Putamen (tissue), 1 donor: ENCODE measurements at regions not wholly inside any gene's neighbourhood (a gene's known extent, or its start where the extent isn't known, plus 50 kb on each side); places are given as distances from the start of the nearest gene placed in this dataset.
A peak's percentile ranks its signal among the peaks of the same experiment; 100 is the strongest.
"Not testable (repeated sequence)": the region's sequence is repeated elsewhere in the genome, so short reads cannot be mapped to it uniquely, and the experiment has no call there.

Experiments used
- DNase-seq: peaks from one replicate; pipeline ENCODE4 v3.0.0-alpha.2; 2016; ENCODE audit warnings: low spot score

DNA sequence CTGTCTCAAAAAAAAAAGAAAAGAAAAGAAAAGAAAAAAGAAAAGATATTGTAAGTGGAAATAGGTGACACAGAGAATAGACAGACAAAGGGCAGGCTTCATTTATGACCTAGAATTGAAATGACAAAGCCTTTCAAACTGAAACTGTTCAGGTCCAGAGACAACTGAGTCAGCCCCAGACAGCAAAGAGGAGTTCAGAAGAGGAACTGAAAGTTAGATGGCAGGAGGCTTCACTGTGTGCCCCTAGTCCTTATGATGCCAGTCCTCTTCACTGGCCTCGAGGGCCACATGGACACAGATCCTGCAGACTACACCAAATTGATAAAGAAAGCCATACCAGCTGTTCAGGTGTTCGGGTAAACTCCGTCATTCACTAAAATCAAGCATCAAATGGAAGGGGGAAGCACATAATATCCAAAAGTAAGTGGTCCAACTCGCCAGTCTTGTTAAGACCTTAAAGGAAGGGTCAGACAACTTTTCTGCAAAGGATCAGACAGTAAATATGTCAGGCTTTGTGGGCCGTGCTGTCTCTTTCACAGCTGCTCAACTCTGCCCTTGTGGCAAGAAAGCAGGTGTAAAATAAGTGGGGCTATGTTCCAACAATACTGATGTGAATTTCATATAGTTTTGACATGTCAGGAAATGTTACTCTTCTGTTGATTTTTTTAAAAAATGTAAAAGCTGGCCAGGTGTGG is 231.9 kb upstream of the MGAT5 start:
- no peak for DNase-seq

- DNase-seq = no peak
These were observed 230.0 kb upstream of the MGAT5 start for GRCh38 chr2:134023854-134024253.

DNA sequence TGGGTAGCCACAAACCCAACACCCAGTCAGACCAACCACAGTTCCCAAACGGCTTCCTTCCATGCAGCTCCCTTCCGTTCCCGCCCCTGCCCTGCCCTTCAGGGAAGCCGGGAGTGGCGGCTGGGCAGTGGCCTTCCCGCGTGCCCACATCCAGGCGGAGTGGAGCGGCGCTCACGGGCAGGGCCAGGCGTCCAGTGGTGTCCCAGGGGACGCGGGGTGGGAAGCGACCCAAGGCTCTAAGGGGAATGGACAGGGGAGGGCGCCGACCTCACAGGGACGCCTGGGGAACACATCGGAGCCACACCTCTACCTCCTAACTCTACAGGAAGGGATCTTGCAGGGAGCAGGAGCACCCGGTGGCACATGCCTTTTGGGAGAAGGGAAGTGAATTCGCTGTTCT is 225.9 kb upstream of the MGAT5 start:
- no peak for DNase-seq

DNA sequence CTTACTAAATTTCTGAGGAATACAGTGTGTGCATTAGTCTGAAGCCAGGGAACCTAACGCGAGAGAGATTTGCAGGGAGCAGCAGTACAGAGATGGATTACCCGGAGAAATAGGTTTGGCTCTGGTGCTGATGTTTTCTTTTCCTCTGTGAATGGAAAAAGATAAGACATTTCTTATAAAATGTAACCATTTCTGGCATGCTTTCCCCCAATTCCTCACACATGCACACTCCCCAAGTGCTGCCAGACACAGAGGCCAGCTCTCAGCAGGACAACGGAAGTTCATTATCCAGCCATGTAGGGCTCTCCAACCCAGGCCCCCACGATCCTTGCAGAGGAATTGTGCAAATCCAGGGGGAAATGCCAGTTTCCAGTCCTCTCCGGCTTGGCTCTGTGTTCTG is 224.5 kb upstream of the MGAT5 start:
- DNase-seq = no peak

- DNase-seq = no peak
These were observed 222.3 kb upstream of the MGAT5 start for GRCh38 chr2:134031539-134031938.

GRCh38 chr2:134035605-134036370 is 218.1 kb upstream of the MGAT5 start:
- DNase-seq = no peak

DNA sequence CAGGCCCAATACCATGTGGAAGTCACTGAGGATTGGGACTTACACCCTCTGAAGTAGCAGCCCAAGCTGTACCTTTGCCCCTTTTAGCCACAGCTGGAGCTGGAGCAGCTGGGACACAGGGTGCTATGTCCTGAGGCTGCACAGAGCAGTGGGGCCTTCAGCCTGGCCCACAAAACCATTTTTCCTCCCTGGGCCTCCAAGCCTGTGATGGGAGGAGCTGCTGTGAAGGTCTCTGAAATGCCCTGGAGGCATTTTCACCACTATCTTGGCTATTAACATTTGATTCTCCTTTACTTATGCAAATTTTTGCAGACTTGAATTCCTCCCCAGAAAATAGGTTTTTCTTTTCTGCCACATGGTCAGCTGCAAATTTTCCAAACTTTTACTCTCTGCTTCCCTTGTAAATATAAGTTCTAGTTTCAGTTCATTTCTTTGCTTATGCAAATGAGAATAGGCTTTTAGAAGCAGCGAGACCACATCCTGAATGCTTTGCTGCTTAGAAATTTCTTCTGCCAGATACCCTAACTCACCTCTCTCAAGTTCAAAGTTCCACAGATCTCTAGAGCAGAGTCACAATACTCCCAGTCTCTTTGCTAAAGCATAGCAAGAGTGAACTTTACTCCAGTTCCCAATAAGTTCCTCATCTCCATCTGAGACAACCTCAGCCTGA is 213.8 kb upstream of the MGAT5 start:
- DNase-seq = no peak

- DNase-seq = not testable (repeated sequence)
These were observed 213.2 kb upstream of the MGAT5 start for GRCh38 chr2:134040626-134041172.

DNA sequence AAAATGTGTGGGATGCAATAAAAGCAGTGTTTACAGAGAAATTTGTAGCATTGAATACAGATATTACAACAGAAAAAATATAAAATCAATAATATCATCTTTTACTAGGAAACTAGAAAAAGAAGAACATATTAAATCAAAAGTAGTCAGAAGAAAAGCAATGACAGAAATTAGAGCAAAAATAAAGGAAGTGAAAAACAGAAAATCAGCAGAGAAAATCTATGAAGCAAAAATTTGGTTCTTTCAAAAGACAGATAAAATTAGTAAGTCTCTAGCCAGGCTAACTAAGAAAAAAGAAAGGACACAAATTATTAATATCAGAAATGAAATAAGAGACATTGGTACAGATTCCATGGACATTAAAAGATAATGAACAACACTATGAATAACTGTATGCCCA is 212.0 kb upstream of the MGAT5 start:
- DNase-seq = no peak

DNA sequence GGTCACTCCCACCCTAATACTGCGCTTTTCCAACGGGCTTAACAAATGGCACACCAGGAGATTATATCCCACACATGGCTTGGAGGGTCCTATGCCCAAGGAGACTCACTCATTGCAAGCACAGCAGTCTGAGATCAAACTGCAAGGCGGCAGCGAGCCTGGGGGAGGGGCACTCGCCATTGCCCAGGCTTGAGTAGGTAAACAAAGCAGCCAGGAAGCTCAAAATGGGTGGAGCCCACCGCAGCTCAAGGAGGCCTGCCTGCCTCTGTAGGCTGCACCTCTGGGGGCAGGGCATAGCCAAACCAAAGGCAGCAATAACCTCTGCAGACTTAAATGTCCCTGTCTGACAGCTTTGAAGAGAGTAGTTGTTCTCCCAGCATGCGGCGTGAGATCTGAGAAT is 210.8 kb upstream of the MGAT5 start:
- DNase-seq = not testable (repeated sequence)

DNA sequence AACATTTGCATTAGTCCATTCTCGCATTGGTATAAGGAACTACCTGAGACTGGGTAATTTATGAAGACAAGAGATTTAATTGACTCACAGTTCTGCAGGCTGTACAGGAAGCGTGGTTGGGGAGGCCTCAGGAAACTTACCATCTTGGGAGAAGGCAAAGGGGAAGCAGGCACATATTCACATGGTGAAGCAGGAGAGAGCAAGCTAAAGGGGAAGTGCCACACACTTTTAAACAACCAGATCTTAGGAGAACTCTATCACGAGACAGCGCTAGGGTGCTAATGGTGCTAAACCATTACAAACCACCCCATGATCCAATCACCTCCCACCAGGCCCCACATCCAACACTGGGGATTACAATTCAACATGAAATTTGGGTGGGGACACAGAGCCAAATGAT is 201.7 kb upstream of the MGAT5 start:
- DNase-seq = no peak

- no peak for DNase-seq
These were observed 197.7 kb upstream of the MGAT5 start for GRCh38 chr2:134056173-134056572.

GRCh38 chr2:134061066-134061465 is 192.8 kb upstream of the MGAT5 start:
- DNase-seq = not testable (repeated sequence)

DNA sequence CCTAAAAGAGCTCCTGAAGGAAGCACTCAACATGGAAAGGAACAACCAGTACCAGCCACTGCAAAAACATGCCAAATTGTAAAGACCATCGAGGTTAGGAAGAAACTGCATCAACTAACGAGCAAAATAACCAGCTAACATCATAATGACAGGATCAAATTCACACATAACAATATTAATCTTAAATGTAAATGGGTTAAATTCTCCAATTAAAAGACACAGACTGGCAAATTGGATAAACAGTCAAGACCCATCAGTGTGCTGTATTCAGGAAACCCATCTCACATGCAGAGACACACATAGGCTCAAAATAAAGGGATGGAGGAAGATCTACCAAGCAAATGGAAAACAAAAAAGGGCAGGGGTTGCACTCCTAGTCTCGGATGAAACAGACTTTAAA is 191.6 kb upstream of the MGAT5 start:
- not testable (repeated sequence) for DNase-seq

DNA sequence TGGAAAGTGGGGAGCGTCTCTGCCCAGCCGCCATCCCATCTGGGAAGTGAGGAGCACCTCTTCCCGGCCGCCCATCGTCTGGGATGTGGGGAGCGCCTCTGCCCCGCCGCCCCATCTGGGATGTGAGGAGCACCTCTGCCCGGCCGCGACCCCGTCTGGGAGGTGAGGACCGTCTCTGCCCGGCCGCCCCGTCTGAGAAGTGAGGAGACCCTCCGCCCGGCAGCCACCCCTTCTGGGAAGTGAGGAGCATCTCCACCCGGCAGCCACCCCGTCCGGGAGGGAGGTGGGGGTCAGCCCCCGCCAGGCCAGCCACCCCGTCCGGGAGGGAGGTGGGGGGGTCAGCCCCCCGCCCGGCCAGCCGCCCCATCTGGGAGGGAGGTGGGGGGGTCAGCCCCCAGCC is 190.0 kb upstream of the MGAT5 start:
- DNase-seq = not testable (repeated sequence)

GRCh38 chr2:134070281-134070741 is 183.6 kb upstream of the MGAT5 start:
- DNase-seq = no peak

DNA sequence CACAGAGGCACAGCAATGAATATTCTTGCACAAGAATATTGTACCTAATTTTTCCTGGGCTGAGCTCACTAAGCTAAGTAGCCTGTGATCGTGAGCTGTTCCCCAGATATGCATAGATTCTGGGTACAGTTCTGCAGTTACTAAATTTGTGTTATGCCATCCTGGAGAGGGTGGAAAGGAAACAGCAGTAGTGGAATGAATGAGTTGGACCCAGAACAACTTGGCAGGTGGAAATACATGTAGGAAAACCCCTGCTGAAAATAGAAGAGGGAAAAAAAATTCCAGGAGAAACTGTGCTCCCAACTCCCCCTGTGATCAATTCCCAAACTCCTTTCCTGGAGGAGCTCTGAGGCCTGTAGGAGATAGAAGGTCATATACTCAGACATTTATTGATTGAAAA is 181.5 kb upstream of the MGAT5 start:
- DNase-seq = no peak

DNA sequence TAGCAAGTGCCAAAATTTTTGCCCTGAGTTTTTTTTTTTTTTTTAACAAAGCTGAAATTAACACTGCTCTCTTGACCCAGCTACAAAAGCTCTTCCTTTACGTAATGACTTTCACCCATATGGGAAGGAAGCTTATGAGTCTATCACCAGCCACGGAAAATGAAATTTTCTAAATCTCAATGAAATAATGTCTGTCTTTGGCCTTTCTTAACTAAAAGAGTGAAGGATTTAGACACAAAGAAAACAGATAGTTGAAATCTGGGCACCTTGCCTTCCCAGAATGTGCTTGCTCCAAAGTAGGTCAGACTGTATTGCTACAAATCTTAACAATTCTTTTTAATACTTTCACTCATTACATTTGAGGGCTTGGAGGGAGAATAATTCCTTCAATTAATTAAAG is 180.8 kb upstream of the MGAT5 start:
- DNase-seq = no peak

DNA sequence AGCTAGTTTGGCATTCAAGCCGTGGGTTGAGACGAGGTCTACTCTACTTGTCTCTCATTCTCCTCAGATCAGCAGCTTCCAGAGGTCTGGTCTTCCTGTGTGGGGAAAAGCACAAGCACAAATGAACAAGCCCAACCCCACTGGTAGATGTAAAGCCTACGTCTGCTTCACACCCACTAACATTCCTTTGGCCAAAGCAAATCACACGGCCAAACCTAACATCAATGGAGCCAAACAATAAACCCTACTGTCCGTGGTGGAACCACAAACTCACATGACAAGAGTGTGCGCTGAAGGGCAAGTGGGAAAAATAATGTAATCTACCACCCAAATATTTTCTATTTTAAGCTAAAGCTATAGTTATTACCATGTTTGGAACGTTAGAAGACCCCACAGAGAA is 179.3 kb upstream of the MGAT5 start:
- no peak for DNase-seq

- peak; percentile 28 for DNase-seq
These were observed 178.7 kb upstream of the MGAT5 start for GRCh38 chr2:134075204-134075603.

DNA sequence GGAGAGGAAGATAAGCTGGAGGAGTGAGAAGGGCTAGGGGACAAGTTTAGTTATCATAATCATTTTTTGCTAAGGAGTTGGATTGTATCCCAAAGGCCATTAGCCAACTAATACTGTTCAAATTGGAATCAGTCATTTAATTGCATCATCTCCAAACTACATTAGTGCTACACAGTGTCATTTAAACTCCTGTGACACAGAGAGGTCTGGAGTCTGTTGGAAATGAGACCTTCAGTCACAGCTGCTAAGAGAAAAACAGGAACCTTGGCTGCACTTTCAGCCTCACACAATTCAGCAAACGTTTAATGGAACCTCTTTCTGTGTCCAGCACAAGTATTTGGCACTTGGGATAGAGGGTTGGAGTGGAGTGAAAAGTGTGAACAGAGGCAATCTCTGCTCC is 175.5 kb upstream of the MGAT5 start:
- DNase-seq = no peak

GRCh38 chr2:134079373-134079772 is 174.5 kb upstream of the MGAT5 start:
- DNase-seq = no peak
